ENCODE measurements at regions not wholly inside any gene's neighbourhood (a gene's known extent, or its start where the extent isn't known, plus 50 kb on each side); places are given as distances from the start of the nearest gene placed in this dataset.

DNA sequence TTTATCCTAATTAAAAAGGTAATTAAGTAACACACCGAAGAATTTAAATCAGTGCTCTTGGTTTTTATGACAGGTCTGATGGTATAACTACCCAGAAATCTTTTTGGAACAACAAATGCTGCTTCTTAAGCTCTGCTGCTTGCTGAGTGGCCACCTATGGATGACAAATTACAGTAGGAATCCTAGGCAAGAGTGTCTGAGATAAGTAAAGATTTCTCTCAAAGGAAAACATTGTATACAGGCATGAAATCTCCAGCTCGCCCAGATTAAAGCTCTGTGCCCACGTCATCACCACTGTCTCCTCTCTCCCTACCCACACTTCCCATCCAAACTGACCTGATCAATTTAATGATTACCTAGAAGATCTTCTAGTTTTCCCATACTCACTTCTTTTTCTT lies 1083.0 kb upstream of the MAP3K7 start:
- no peak for TF ChIP-seq IRF3 (IDR thresholded peaks at IDR 0.05)
- TF ChIP-seq NR2F1 (conservative IDR thresholded peaks at IDR 0.05): no peak
- TF ChIP-seq ESRRA (IDR thresholded peaks at IDR 0.05; ENCODE audit: low read length): no peak
- TF ChIP-seq, protein P1, sequence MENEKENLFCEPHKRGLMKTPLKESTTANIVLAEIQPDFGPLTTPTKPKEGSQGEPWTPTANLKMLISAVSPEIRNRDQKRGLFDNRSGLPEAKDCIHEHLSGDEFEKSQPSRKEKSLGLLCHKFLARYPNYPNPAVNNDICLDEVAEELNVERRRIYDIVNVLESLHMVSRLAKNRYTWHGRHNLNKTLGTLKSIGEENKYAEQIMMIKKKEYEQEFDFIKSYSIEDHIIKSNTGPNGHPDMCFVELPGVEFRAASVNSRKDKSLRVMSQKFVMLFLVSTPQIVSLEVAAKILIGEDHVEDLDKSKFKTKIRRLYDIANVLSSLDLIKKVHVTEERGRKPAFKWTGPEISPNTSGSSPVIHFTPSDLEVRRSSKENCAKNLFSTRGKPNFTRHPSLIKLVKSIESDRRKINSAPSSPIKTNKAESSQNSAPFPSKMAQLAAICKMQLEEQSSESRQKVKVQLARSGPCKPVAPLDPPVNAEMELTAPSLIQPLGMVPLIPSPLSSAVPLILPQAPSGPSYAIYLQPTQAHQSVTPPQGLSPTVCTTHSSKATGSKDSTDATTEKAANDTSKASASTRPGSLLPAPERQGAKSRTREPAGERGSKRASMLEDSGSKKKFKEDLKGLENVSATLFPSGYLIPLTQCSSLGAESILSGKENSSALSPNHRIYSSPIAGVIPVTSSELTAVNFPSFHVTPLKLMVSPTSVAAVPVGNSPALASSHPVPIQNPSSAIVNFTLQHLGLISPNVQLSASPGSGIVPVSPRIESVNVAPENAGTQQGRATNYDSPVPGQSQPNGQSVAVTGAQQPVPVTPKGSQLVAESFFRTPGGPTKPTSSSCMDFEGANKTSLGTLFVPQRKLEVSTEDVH (IDR thresholded peaks at IDR 0.05; ENCODE audit: low read depth, partially characterized antibody): no peak
- TF ChIP-seq ZNF207 (IDR thresholded peaks at IDR 0.05; ENCODE audit: borderline replicate concordance): no peak
- TF ChIP-seq NBN (IDR thresholded peaks at IDR 0.05): no peak
- TF ChIP-seq ZNF24 (IDR thresholded peaks at IDR 0.05): no peak
- TF ChIP-seq REST (IDR thresholded peaks at IDR 0.05; ENCODE audit: low read depth, low read length): no peak
- TF ChIP-seq, protein P2, sequence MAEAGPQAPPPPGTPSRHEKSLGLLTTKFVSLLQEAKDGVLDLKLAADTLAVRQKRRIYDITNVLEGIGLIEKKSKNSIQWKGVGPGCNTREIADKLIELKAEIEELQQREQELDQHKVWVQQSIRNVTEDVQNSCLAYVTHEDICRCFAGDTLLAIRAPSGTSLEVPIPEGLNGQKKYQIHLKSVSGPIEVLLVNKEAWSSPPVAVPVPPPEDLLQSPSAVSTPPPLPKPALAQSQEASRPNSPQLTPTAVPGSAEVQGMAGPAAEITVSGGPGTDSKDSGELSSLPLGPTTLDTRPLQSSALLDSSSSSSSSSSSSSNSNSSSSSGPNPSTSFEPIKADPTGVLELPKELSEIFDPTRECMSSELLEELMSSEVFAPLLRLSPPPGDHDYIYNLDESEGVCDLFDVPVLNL (IDR thresholded peaks at IDR 0.05; ENCODE audit: low read depth, low read length): no peak
- no peak for TF ChIP-seq IRF5 (IDR thresholded peaks at IDR 0.05; ENCODE audit: borderline replicate concordance)
- no peaks in the 10 kb centered on the region for H3K27me3 ChIP-seq (replicated peaks in 1 of 2; ENCODE audit: control insufficient read depth in 2 of 2, insufficient read depth in 2 of 2, low read length in 1 of 2)
- H2AFZ ChIP-seq (ENCODE audit: control insufficient read depth, low read depth, low read length): no peak overlapping the region
- no peaks in the 10 kb centered on the region for H3K4me1 ChIP-seq (ENCODE audit: control insufficient read depth, insufficient read depth, low read length)
- H3K4me3 ChIP-seq: no peak overlapping the region
- ChIA-PET POLR2A (no interaction called here), CTCF (no interaction called here), SMC1A (ENCODE audit: uncharacterized antibody, unreplicated experiment) (interaction anchor here (1.1 kb wide), 1 partner anchor 12 kb away, joined by 4 read pairs; no protein-coding TSS in a partner anchor), RAD21 (ENCODE audit: unreplicated experiment) (no interaction called here)
- no peaks in the 10 kb centered on the region for H3K79me2 ChIP-seq (ENCODE audit: control insufficient read depth, insufficient read depth, low read length)
- in situ Hi-C loops (cut with MboI): no loop called here
- WGBS (ENCODE audit: insufficient coverage, insufficient replicate concordance, low lambda C conversion rate, missing lambda C conversion rate): 9% methylated on average over 3 of the region's 3 CpGs
- no peak for DNase-seq (ENCODE audit: low read depth, low spot score)
- ATAC-seq: no peak
- no peaks in the 10 kb centered on the region for H4K20me1 ChIP-seq (ENCODE audit: control insufficient read depth, insufficient read depth)
- intact Hi-C loops (cut with micrococcal nuclease; ENCODE audit: unreplicated experiment): no loop called here
- no peaks in the 10 kb centered on the region for H3K9me3 ChIP-seq (replicated peaks; ENCODE audit: control insufficient read depth, insufficient read depth, low read length)
- H3K9ac ChIP-seq (ENCODE audit: control insufficient read depth, insufficient read depth, low read length): no peak overlapping the region
- no TSS peak for BruUV-seq (replicated peaks)
- no peak for FAIRE-seq
- no peaks in the 10 kb centered on the region for H3K36me3 ChIP-seq (ENCODE audit: control insufficient read depth in 2 of 2, insufficient read depth in 2 of 2, low read length in 1 of 2)
- H3K27ac ChIP-seq (ENCODE audit: control insufficient read depth, insufficient read depth): no peak overlapping the region
- no peak overlapping the region for H3K4me2 ChIP-seq (ENCODE audit: control insufficient read depth, insufficient read depth)

Data from GM12878 (cell line).